ENCODE measurements at regions not wholly inside any gene's neighbourhood (a gene's known extent, or its start where the extent isn't known, plus 50 kb on each side); places are given as distances from the start of the nearest gene placed in this dataset.

- TF ChIP-seq EZH2 (IDR thresholded peaks at IDR 0.05): no peak
- TF ChIP-seq POLR2AphosphoS5 (IDR thresholded peaks at IDR 0.05; ENCODE audit: borderline replicate concordance, low read depth, low read length): no peak
These were observed 237.3 kb downstream of the CCDC59 start for GRCh38 chr12:82120901-82121300.
